SK-N-SH (cell line): ENCODE measurements at regions not wholly inside any gene's neighbourhood (a gene's known extent, or its start where the extent isn't known, plus 50 kb on each side); places are given as distances from the start of the nearest gene placed in this dataset.
"Not testable (repeated sequence)": the region's sequence is repeated elsewhere in the genome, so short reads cannot be mapped to it uniquely, and the experiment has no call there.

ENCODE experiments used
- CTCF ChIA-PET: fragments of 300-600, 350-600 bp; formaldehyde crosslinking; extraction: SDS; loops from one replicate; lab custom pipeline; 2021; lab: Yijun Ruan, JAX
- POLR2A ChIA-PET: fragments of 350-600 bp; sonication (Branson Sonifier 250); formaldehyde crosslinking; extraction: SDS; loops from one replicate; lab custom pipeline; 2020; ENCODE audit warnings: antibody characterized with exemption, inconsistent platforms; lab: Yijun Ruan, JAX
- DNase-seq: peaks from one replicate; pipeline ENCODE4 v3.0.0; 2012
- H2AFZ ChIP-seq: fragments of 200-600 bp; sonication (generic); 2 replicates; pipeline ENCODE4 v1.8.1; 2016; ENCODE audit warnings: antibody characterized with exemption, mild to moderate bottlenecking, low read depth
- H3F3A ChIP-seq: fragments of 200-600 bp; sonication (generic); replicated peaks from 2 replicates; pipeline ENCODE3; 2016; ENCODE audit warnings: antibody characterized with exemption, mild to moderate bottlenecking; ENCODE audit not compliant: insufficient read depth
- H3K27ac ChIP-seq, 2 experiments: fragments of 200-500 bp in 1 of 2; fragments of 200-600 bp in 1 of 2; sonication (Bioruptor generic) in 1 of 2; sonication (generic), shearing (Covaris generic) in 1 of 2; 2 replicates each; pipeline versions ENCODE4 v1.5.1 to v1.6.1; 2014 to 2016; ENCODE audit warnings: low read depth in 2 of 2, inconsistent platforms in 1 of 2, low read length in 1 of 2, mild to moderate bottlenecking in 1 of 2, mixed read lengths in 1 of 2
- H3K27me3 ChIP-seq: fragments of 200-600 bp; sonication (generic), shearing (Covaris generic); 2 replicates; pipeline ENCODE4 v1.6.1; 2016; ENCODE audit warnings: mixed run types; ENCODE audit not compliant: insufficient read depth
- H3K36me3 ChIP-seq, 2 experiments: fragments of 200-500 bp in 1 of 2; fragments of 200-600 bp in 1 of 2; sonication (Bioruptor generic) in 1 of 2; sonication (generic) in 1 of 2; replicated peaks in 1 of 2; 2 replicates each; pipeline versions ENCODE3 to v1.5.1; 2014 to 2016; ENCODE audit warnings: low read length in 1 of 2, mild to moderate bottlenecking in 1 of 2; ENCODE audit not compliant: insufficient read depth in 2 of 2, control insufficient read depth in 1 of 2
- H3K4me1 ChIP-seq, 2 experiments: fragments of 200-500 bp in 1 of 2; fragments of 200-600 bp in 1 of 2; sonication (Bioruptor generic) in 1 of 2; sonication (generic), shearing (Covaris generic) in 1 of 2; 2 replicates each; pipeline versions ENCODE4 v1.5.1 to v1.6.1; 2014 to 2016; ENCODE audit warnings: low read depth in 1 of 2, low read length in 1 of 2, mixed run types in 1 of 2; ENCODE audit not compliant: insufficient read depth in 2 of 2, control insufficient read depth in 1 of 2
- H3K4me2 ChIP-seq: fragments of 200-600 bp; sonication (generic), shearing (Covaris generic); 2 replicates; pipeline ENCODE4 v1.6.1; 2017; ENCODE audit warnings: mixed run types
- H3K4me3 ChIP-seq, 2 experiments: fragments of 200-500 bp in 1 of 2; fragments of 200-600 bp in 1 of 2; sonication (Bioruptor generic) in 1 of 2; sonication (generic), shearing (Covaris generic) in 1 of 2; 2 replicates each; pipeline versions ENCODE4 v1.5.1 to v1.8.1; 2014 to 2016; ENCODE audit warnings: low read depth in 2 of 2, inconsistent platforms in 1 of 2, low read length in 1 of 2, mild to moderate bottlenecking in 1 of 2, mixed read lengths in 1 of 2, moderate library complexity in 1 of 2
- H3K79me2 ChIP-seq: fragments of 200-600 bp; sonication (generic); 2 replicates; pipeline ENCODE4 v1.8.1; 2017; ENCODE audit warnings: mild to moderate bottlenecking; ENCODE audit not compliant: insufficient read depth
- H3K9ac ChIP-seq: fragments of 200-600 bp; sonication (generic); 2 replicates; pipeline ENCODE4 v1.6.1; 2017; ENCODE audit warnings: mixed run types
- H3K9me2 ChIP-seq: fragments of 200-600 bp; sonication (generic); 2 replicates; pipeline ENCODE4 v1.6.1; 2017; ENCODE audit warnings: mixed run types
- H3K9me3 ChIP-seq: fragments of 200-600 bp; sonication (generic); 2 replicates; pipeline ENCODE4 v1.6.1; 2017; ENCODE audit warnings: mixed run types, mild to moderate bottlenecking, moderate library complexity
- H4K20me1 ChIP-seq: fragments of 200-600 bp; sonication (generic); 2 replicates; pipeline ENCODE4 v1.6.1; 2017; ENCODE audit warnings: mild to moderate bottlenecking, mixed run types; ENCODE audit not compliant: insufficient read depth
- CTCF ChIP-seq: fragments of 200-600 bp; sonication (generic); IDR thresholded peaks from 2 replicates; pipeline ENCODE4 v1.6.1; 2017; ENCODE audit warnings: antibody characterized with exemption, mild to moderate bottlenecking, moderate library complexity
- EP300 ChIP-seq, 2 experiments: IDR thresholded peaks; 2 replicates each; pipeline versions ENCODE4 v1.4.0 to v1.6.1; 2012; ENCODE audit warnings: borderline replicate concordance in 1 of 2, low read depth in 1 of 2, low read length in 1 of 2
- EZH2phosphoT487 ChIP-seq: fragments of 200-600 bp; sonication (generic); IDR thresholded peaks from 2 replicates; pipeline ENCODE4 v1.6.1; 2017; ENCODE audit warnings: low read depth, mixed run types, mild to moderate bottlenecking, antibody characterized with exemption, moderate library complexity, borderline replicate concordance
- FOSL2 ChIP-seq: IDR thresholded peaks from 2 replicates; pipeline ENCODE4 v1.4.0; 2012; ENCODE audit warnings: low read depth, mild to moderate bottlenecking, moderate library complexity, borderline replicate concordance
- FOXJ3 ChIP-seq: sonication (generic); formaldehyde crosslinking; IDR thresholded peaks from 2 replicates; pipeline ENCODE4 v1.5.1; 2020; ENCODE audit warnings: mild to moderate bottlenecking, missing genetic modification reagents
- FOXM1 ChIP-seq: IDR thresholded peaks from 2 replicates; pipeline ENCODE4 v1.4.0; 2012; ENCODE audit warnings: low read depth, mild to moderate bottlenecking
- MXI1 ChIP-seq: IDR thresholded peaks from 2 replicates; pipeline ENCODE4 v1.6.1; 2012; ENCODE audit warnings: mild to moderate bottlenecking, low read depth, low read length, improper control_type of control experiment
- NFIC ChIP-seq: IDR thresholded peaks from 2 replicates; pipeline ENCODE4 v1.4.0; 2012; ENCODE audit warnings: borderline replicate concordance
- POLR2AphosphoS5 ChIP-seq: IDR thresholded peaks from 2 replicates; pipeline ENCODE4 v1.6.1; 2012; ENCODE audit warnings: low read depth, low read length
- RFX5 ChIP-seq: IDR thresholded peaks from 2 replicates; pipeline ENCODE4 v1.6.1; 2012; ENCODE audit warnings: mild to moderate bottlenecking, improper control_type of control experiment, low read length
- SMC3 ChIP-seq: IDR thresholded peaks from 2 replicates; pipeline ENCODE4 v1.6.1; 2012; ENCODE audit warnings: low read depth, low read length, improper control_type of control experiment
- TCF12 ChIP-seq: IDR thresholded peaks from 2 replicates; pipeline ENCODE4 v1.4.0; 2012
- TEAD4 ChIP-seq: IDR thresholded peaks from 2 replicates; pipeline ENCODE4 v1.4.0; 2012; ENCODE audit warnings: mild to moderate bottlenecking, borderline replicate concordance; ENCODE audit not compliant: insufficient read depth
- YY1 ChIP-seq: IDR thresholded peaks from 2 replicates; pipeline ENCODE4 v1.4.0; 2012; ENCODE audit warnings: low read depth, mild to moderate bottlenecking
- WGBS: methylation state at CpG from one replicate; pipeline ENCODE4 v1.1.6; 2017; ENCODE audit warnings: low lambda C conversion rate; 5-methylcytosine and 5-hydroxymethylcytosine counted together

GRCh38 chr14:106460916-106461315 lies 934.5 kb downstream of the TMEM121 start:
- WGBS = no CpG with 5 or more reads among the region's 25 CpGs

GRCh38 chr14:106466483-106466882 lies 940.1 kb downstream of the TMEM121 start:
- H3K9ac ChIP-seq, H3K9me3 ChIP-seq, H2AFZ ChIP-seq, H3K9me2 ChIP-seq, H3K4me3 ChIP-seq, H3F3A ChIP-seq, DNase-seq, H3K79me2 ChIP-seq, H3K4me2 ChIP-seq, H3K27me3 ChIP-seq, POLR2A ChIA-PET, H4K20me1 ChIP-seq, H3K4me1 ChIP-seq, H3K27ac ChIP-seq, H3K36me3 ChIP-seq: not testable (repeated sequence)
- no CpG with 5 or more reads among the region's 4 CpGs for WGBS
- CTCF ChIA-PET = interaction anchor here (3.9 kb wide), 1 partner anchor 49 kb away, joined by 21 read pairs; no protein-coding TSS in a partner anchor

More at GRCh38 chr14:106460916-106461315, 934.5 kb downstream of the TMEM121 start:
- no peaks in the 10 kb centered on the region for H3K4me1 ChIP-seq
- no peaks in the 10 kb centered on the region for H3K36me3 ChIP-seq
- no peaks in the 10 kb centered on the region for H4K20me1 ChIP-seq
- no peak overlapping the region for H3K4me2 ChIP-seq
- DNase-seq = no peak
- no peaks in the 10 kb centered on the region for H3K27me3 ChIP-seq
- ChIA-PET CTCF (no interaction called here), POLR2A (no interaction called here)
- H3K4me3 ChIP-seq = no peak overlapping the region
- no peak overlapping the region for H3K9ac ChIP-seq
- no peak overlapping the region for H3K27ac ChIP-seq
- no peaks in the 10 kb centered on the region for H3K79me2 ChIP-seq
- H2AFZ ChIP-seq = no peak overlapping the region
- H3K9me2 ChIP-seq = no peaks in the 10 kb centered on the region
- no peak for TF ChIP-seq RFX5
- TF ChIP-seq NFIC = no peak
- TF ChIP-seq YY1 = no peak
- no peak for TF ChIP-seq FOXM1
- TF ChIP-seq TEAD4 = no peak
- no peak for TF ChIP-seq EP300 (IDR thresholded peaks at IDR 0.05; ENCODE audit: borderline replicate concordance in 1 of 2, low read depth in 1 of 2, low read length in 1 of 2)
- no peak for TF ChIP-seq TCF12
- no peak for TF ChIP-seq CTCF
- no peak for TF ChIP-seq FOXJ3 (CRISPR knock-in tag)
- no peak for TF ChIP-seq MXI1
- TF ChIP-seq EZH2phosphoT487 = no peak
- TF ChIP-seq FOSL2 = no peak
- TF ChIP-seq POLR2AphosphoS5 = no peak
- TF ChIP-seq SMC3 = no peak
- H3K9me3 ChIP-seq = no peaks in the 10 kb centered on the region
- no peaks in the 10 kb centered on the region for H3F3A ChIP-seq

- H3K4me3 ChIP-seq, POLR2A ChIA-PET, H3K36me3 ChIP-seq, H3F3A ChIP-seq, H3K9me3 ChIP-seq, H4K20me1 ChIP-seq, H3K4me1 ChIP-seq, H3K9ac ChIP-seq, DNase-seq, H3K4me2 ChIP-seq, H3K27me3 ChIP-seq, H3K9me2 ChIP-seq, H3K79me2 ChIP-seq, H3K27ac ChIP-seq, H2AFZ ChIP-seq: not testable (repeated sequence)
- CTCF ChIA-PET = interaction anchor here (0.6 to 3.9 kb wide), 5 partner anchors 49 to 351 kb away, joined by 3 to 21 read pairs (median 7); no protein-coding TSS in a partner anchor
- no CpG with 5 or more reads among the region's 4 CpGs for WGBS
These were observed 942.5 kb downstream of the TMEM121 start for GRCh38 chr14:106468869-106469268.

- H3K36me3 ChIP-seq, H3K27me3 ChIP-seq, H3K9ac ChIP-seq, H3K9me2 ChIP-seq, H3F3A ChIP-seq, H3K79me2 ChIP-seq, H3K4me1 ChIP-seq, H2AFZ ChIP-seq, H3K4me3 ChIP-seq, H3K9me3 ChIP-seq, H3K27ac ChIP-seq, POLR2A ChIA-PET, H4K20me1 ChIP-seq, H3K4me2 ChIP-seq, DNase-seq: not testable (repeated sequence)
- CTCF ChIA-PET = interaction anchor here (0.9 to 3.9 kb wide), 3 partner anchors 52 to 212 kb away, joined by 3 to 21 read pairs (median 7); no protein-coding TSS in a partner anchor
- WGBS = 0% methylated on average over 1 of the region's 3 CpGs
These were observed 943.6 kb downstream of the TMEM121 start for GRCh38 chr14:106470028-106470427.
